ENCODE measurements at regions not wholly inside any gene's neighbourhood (a gene's known extent, or its start where the extent isn't known, plus 50 kb on each side); places are given as distances from the start of the nearest gene placed in this dataset.

GRCh38 chr14:95453713-95453980 lies 62.8 kb downstream of the SYNE3 start (continued):
- TF ChIP-seq REST (IDR thresholded peaks at IDR 0.05) (no peak), GABPA (IDR thresholded peaks at IDR 0.05 in 1 of 2, conservative IDR thresholded peaks at IDR 0.05 in 1 of 2) (no peak), HNF4A (conservative IDR thresholded peaks at IDR 0.05) (no peak), FOXA2 (IDR thresholded peaks at IDR 0.05) (no peak)

GRCh38 chr14:95452893-95453712 lies 63.3 kb downstream of the SYNE3 start:
- H3K36me3 ChIP-seq (ENCODE audit: control insufficient read depth in 4 of 4, insufficient read depth in 3 of 4, low read depth in 1 of 4, low read length in 3 of 4), result peaks cover 0 to 39% (median 20%) of the 10 kb centered on the region in 4 donors
- TF ChIP-seq YY1 (IDR thresholded peaks at IDR 0.05), result no peak
- TF ChIP-seq EGR1 (IDR thresholded peaks at IDR 0.05; ENCODE audit: low read depth in 2 of 2), result no peak
- no peak for TF ChIP-seq TAF1 (conservative IDR thresholded peaks at IDR 0.05)
- TF ChIP-seq SP1 (IDR thresholded peaks at IDR 0.05), result no peak
- no peak for TF ChIP-seq REST (IDR thresholded peaks at IDR 0.05)
- TF ChIP-seq FOXA1 (IDR thresholded peaks at IDR 0.05), result no peak
- no peak for TF ChIP-seq RAD21 (IDR thresholded peaks at IDR 0.05)
- no peak for TF ChIP-seq CTCF (IDR thresholded peaks at IDR 0.05; ENCODE audit: low read depth, low read length, missing input control)
- no peak overlapping the region for H3K27ac ChIP-seq (ENCODE audit: low read depth in 1 of 2, low read length in 2 of 2)
- H3K9ac ChIP-seq (ENCODE audit: low read depth in 1 of 2, low read length in 2 of 2), result no peak overlapping the region
- DNase-seq (ENCODE audit: low spot score), result no peak
- no peak overlapping the region for H3K4me3 ChIP-seq (ENCODE audit: low read depth in 1 of 3, low read length in 3 of 3)
- no peaks in the 10 kb centered on the region for H3K4me1 ChIP-seq (ENCODE audit: control insufficient read depth in 4 of 4, insufficient read depth in 4 of 4, low read length in 3 of 4)
- H3K27me3 ChIP-seq (ENCODE audit: control insufficient read depth in 4 of 4, insufficient read depth in 4 of 4, low read length in 3 of 4), result no peaks in the 10 kb centered on the region
- no peaks in the 10 kb centered on the region for H3K9me3 ChIP-seq (ENCODE audit: control insufficient read depth in 4 of 4, low read length in 3 of 4)
- WGBS, result 75% methylated on average over 10 of the region's 10 CpGs

All from liver (tissue), 8 donors.